Lung (tissue), 11 donors: ENCODE measurements at regions not wholly inside any gene's neighbourhood (a gene's known extent, or its start where the extent isn't known, plus 50 kb on each side); places are given as distances from the start of the nearest gene placed in this dataset.

Source experiments
- ATAC-seq: fragments of 200-7000 bp; cut with Tn5 transposase; one replicate; pipeline ENCODE4 v1.9.1; 2020; ENCODE audit warnings: moderate number of reproducible peaks; ENCODE audit not compliant: insufficient read depth, low FRiP score
- DNase-seq, 3 donors: peaks; one replicate each; pipeline ENCODE4 v3.0.0-alpha.2; 2013 to 2017
- H3K27ac ChIP-seq, 2 donors: one replicate each; pipeline ENCODE4 v1.5.1; 2013; ENCODE audit warnings: mild to moderate bottlenecking in 2 of 2, moderate library complexity in 2 of 2, control low read depth in 1 of 2, inconsistent platforms in 1 of 2, low read depth in 1 of 2, low read length in 1 of 2
- H3K27me3 ChIP-seq, 3 donors: one replicate each; pipeline ENCODE4 v1.5.1; 2013; ENCODE audit warnings: low read length in 2 of 3; ENCODE audit not compliant: control insufficient read depth in 3 of 3, insufficient read depth in 3 of 3
- H3K36me3 ChIP-seq, 4 donors: one replicate each; pipeline ENCODE4 v1.5.1; 2013; ENCODE audit warnings: low read length in 4 of 4, mild to moderate bottlenecking in 1 of 4, moderate library complexity in 1 of 4; ENCODE audit not compliant: control insufficient read depth in 4 of 4, insufficient read depth in 4 of 4
- H3K4me1 ChIP-seq, 5 donors: one replicate each; pipeline ENCODE4 v1.5.1; 2013; ENCODE audit warnings: low read length in 5 of 5, mild to moderate bottlenecking in 2 of 5, moderate library complexity in 1 of 5; ENCODE audit not compliant: control insufficient read depth in 5 of 5, insufficient read depth in 5 of 5
- H3K4me3 ChIP-seq: one replicate; pipeline ENCODE4 v1.5.1; 2013; ENCODE audit warnings: mild to moderate bottlenecking, control low read depth, moderate library complexity
- H3K9ac ChIP-seq, 2 donors: one replicate each; pipeline ENCODE4 v1.5.1; 2013; ENCODE audit warnings: low read length in 2 of 2, control low read depth in 1 of 2; ENCODE audit not compliant: insufficient read depth in 1 of 2
- H3K9me3 ChIP-seq, 4 donors: one replicate each; pipeline ENCODE4 v1.5.1; 2013; ENCODE audit warnings: low read length in 3 of 4, mild to moderate bottlenecking in 1 of 4, moderate library complexity in 1 of 4; ENCODE audit not compliant: control insufficient read depth in 4 of 4, insufficient read depth in 3 of 4
- CTCF ChIP-seq: IDR thresholded peaks from 2 replicates; pipeline ENCODE4 v1.5.1; 2012; ENCODE audit warnings: mild to moderate bottlenecking; ENCODE audit errors: control extremely low read depth, extremely low read depth
- WGBS, 2 donors: extraction: QIAGEN DNeasy Blood & Tissue Kit; methylation state at CpG; one replicate each; pipeline ENCODE4 v1.1.7; 2013; 5-methylcytosine and 5-hydroxymethylcytosine counted together
- donor health status: control.
- donor health status: control.
- donor health status: Bipolar disorder and iron deficiency.
- donor health status: healthy.
- donor health status: DM: yes; HTN: yes; CAD: no.

GRCh38 chr17:31704483-31704882 lies 154.6 kb downstream of the COPRS start:
- Histone ChIP-seq H3K9me3 (peaks cover 0 to 2% (median under 1%) of the 10 kb centered on the region in 4 donors), H3K4me3 (no peak overlapping the region), H3K9ac (no peak overlapping the region), H3K36me3 (no peaks in the 10 kb centered on the region), H3K27ac (no peak overlapping the region), H3K4me1 (no peaks in the 10 kb centered on the region), H3K27me3 (no peaks in the 10 kb centered on the region)
- DNase-seq (no peak), ATAC-seq (no peak)
- no peak for TF ChIP-seq CTCF
- WGBS, 2 donors: 80 to 82% methylated on average over 10 of the region's 10 CpGs

- H3K27me3 ChIP-seq: no peaks in the 10 kb centered on the region
- no peak for ATAC-seq
- peaks cover 0 to 2% (median under 1%) of the 10 kb centered on the region in 4 donors for H3K9me3 ChIP-seq
- no peak overlapping the region for H3K9ac ChIP-seq
- WGBS, 2 donors: 63 to 73% methylated on average over 3 of the region's 3 CpGs
- H3K36me3 ChIP-seq: no peaks in the 10 kb centered on the region
- peaks cover 0 to 7% (median 3%) of the 10 kb centered on the region in 5 donors for H3K4me1 ChIP-seq
- H3K4me3 ChIP-seq: no peak overlapping the region
- TF ChIP-seq CTCF: no peak
- H3K27ac ChIP-seq: no peak overlapping the region
- no peak for DNase-seq
Observed at GRCh38 chr17:31702041-31702440, 157.0 kb downstream of the COPRS start.

- ATAC-seq (no peak), DNase-seq (no peak)
- H3K4me1 ChIP-seq: peaks cover 0 to 18% (median 10%) of the 10 kb centered on the region in 5 donors
- 87 to 97% methylated on average over 1 of the region's 1 CpG for WGBS, 2 donors
- H3K27ac ChIP-seq: no peak overlapping the region
- no peaks in the 10 kb centered on the region for H3K36me3 ChIP-seq
- H3K9ac ChIP-seq: no peak overlapping the region
- no peaks in the 10 kb centered on the region for H3K27me3 ChIP-seq
- peaks cover 0 to 2% (median 0%) of the 10 kb centered on the region in 4 donors for H3K9me3 ChIP-seq
- no peak overlapping the region for H3K4me3 ChIP-seq
- no peak for TF ChIP-seq CTCF
Observed at GRCh38 chr17:31700973-31701372, 158.1 kb downstream of the COPRS start.

- no peak overlapping the region for H3K27ac ChIP-seq
- H3K9ac ChIP-seq: no peak overlapping the region
- ATAC-seq (no peak), DNase-seq (no peak)
- peaks cover 0 to 2% (median 0%) of the 10 kb centered on the region in 4 donors for H3K9me3 ChIP-seq
- no peaks in the 10 kb centered on the region for H3K36me3 ChIP-seq
- no peak overlapping the region for H3K4me3 ChIP-seq
- peaks cover 0 to 29% (median 15%) of the 10 kb centered on the region in 5 donors for H3K4me1 ChIP-seq
- 88 to 95% methylated on average over 4 of the region's 4 CpGs for WGBS, 2 donors
- TF ChIP-seq CTCF: no peak
- no peaks in the 10 kb centered on the region for H3K27me3 ChIP-seq
Observed at GRCh38 chr17:31699886-31700285, 159.2 kb downstream of the COPRS start.
